HG03575 (cell line): ENCODE measurements at regions not wholly inside any gene's neighbourhood (a gene's known extent, or its start where the extent isn't known, plus 50 kb on each side); places are given as distances from the start of the nearest gene placed in this dataset.

Experiments
- ATAC-seq: cut with Tn5 transposase; IDR thresholded peaks from one replicate; pipeline ENCODE4 v1.9.1; 2021; ENCODE audit not compliant: unreplicated experiment, insufficient number of reproducible peaks, low FRiP score; ENCODE audit errors: extremely low read depth

- no peak for ATAC-seq
These were observed 402.9 kb downstream of the ENC1 start for GRCh38 chr5:74237571-74238145.

DNA sequence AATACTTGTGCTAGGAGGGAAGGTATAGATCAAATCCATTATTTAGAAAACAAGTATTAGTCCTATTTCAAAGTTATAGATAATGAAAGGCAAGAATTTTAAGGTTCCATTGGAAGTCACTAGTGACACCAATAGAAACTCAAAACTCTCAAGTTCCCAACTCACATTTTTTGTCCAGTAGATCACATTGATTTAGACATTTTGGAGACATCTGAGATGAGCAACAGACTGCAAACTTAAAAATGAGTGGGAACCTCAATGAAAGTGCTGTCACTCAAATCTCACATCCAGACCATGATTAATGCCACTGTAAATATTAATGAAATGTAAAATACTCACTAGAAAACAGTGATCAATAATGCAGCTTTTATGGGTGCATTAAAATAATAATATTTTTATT, 405.0 kb downstream of the ENC1 start:
- ATAC-seq, result no peak

- ATAC-seq, result no peak
These were observed 407.0 kb downstream of the ENC1 start for GRCh38 chr5:74233571-74233970.

GRCh38 chr5:74233091-74233490, 407.4 kb downstream of the ENC1 start:
- no peak for ATAC-seq

- no peak for ATAC-seq
These were observed 408.3 kb downstream of the ENC1 start for GRCh38 chr5:74232276-74232675.

DNA sequence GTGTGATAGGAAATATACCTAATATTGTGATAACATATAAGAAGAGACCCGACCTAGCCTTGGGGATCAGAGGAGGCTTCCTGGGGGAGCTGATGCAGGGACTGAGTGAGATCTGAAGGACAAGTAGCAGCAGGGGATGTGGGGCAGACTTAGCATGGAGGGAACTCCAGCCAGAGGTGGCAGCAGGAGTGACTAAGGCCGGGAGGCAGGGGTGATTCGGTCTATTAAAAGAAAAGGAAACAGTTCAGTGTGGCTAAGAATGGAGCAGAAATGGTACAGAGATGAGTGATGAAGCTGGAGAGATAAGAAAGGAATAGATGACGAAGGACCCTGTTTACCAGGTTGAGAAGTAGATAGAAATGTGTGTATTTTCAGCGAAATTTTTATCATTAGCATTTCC, 408.8 kb downstream of the ENC1 start:
- no peak for ATAC-seq

DNA sequence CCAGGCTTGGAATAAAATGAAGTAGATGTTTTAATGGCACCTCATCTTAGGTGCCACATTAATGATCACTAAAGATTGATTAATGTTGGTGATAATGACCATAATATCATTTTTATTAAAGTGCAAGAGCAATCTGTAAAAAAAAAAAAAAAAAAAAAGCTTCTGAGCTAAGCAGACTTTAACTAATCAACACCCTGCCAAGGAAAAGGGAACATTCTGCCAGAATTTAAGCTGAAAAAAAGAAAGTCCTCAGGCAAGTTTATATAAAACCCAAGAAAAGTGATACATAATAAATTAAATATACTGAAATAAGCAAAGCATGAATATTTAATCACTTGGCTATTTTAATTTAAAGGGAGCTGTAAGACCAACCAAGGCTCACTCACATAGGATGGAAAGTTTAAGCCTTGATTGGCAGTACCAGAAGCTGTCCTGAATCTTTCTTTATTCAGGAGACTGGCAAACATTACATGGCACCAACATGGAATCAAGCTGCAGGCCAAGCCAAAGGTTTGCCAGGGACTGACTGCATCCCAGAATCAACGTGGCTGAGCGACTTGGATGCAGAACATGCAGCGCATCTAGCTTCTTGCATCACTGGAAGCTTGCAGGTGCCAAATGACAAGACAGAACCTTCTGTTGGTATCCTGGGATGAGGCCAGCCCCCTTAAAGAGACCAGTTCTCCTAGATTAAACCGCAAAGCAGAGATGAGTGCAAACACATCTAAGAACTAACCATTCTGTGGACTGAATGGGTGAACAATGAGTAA, 413.6 kb downstream of the ENC1 start:
- no peak for ATAC-seq

- no peak for ATAC-seq
These were observed 414.9 kb downstream of the ENC1 start for GRCh38 chr5:74225587-74225986.

GRCh38 chr5:74224331-74224730, 416.2 kb downstream of the ENC1 start:
- no peak for ATAC-seq

- no peak for ATAC-seq
These were observed 417.7 kb downstream of the ENC1 start for GRCh38 chr5:74222806-74223205.

DNA sequence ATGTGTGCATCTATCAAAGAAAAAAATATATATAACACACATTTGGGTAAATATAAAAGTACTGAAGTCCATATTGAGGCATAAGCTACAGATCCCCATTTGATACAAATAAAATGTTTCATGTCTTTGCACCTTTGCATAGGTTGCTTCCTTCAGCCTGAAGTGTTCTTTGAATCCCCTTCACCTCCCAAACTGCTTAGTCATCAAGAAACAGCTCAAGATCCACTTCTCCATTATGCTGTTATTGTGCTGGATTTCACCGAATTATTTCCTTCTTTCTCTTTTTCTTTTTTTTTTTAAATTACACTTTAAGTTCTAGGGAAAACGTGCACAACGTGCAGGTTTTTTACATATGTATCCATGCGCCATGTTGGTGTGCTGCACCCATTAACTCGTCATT, 419.1 kb downstream of the ENC1 start:
- no peak for ATAC-seq

DNA sequence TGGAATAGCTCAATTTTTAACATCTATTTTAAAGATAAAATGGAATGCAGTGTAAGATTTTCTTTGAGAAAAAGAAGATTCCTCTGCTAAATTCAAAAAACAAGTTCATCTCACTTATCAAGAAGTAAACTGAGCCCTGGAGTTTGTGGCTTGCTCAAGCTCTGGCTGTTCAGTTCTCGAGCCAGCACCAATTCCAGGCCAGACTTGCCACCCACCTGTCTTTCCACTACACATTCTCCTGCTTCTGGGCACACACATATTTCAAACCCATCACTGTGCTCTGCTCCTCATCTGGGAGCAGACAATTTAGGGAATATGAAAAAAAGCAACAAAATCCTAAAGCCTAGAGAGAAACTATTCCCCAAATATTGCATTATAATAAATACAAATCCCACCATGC, 424.5 kb downstream of the ENC1 start:
- no peak for ATAC-seq

DNA sequence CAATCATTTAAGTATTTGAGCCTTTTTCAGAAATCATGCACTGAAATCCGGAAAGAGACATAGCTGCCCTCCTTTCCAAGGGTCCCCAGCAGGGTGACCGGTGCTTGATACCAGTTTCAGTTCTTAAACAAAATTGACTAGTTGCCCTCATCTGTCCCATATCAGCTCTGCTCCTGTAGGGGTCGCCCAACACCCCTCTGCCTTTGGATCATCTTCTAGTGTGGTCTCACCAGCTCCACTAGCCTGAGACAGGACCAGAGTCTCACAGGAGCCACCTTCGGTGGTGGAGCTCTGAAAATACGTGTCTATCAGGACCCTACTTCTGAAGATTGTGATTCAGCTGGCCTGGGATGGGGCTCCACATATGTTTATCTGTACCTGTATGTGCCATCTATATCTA, 428.2 kb downstream of the ENC1 start:
- no peak for ATAC-seq

GRCh38 chr5:74209571-74209970, 431.0 kb downstream of the ENC1 start:
- ATAC-seq, result no peak

DNA sequence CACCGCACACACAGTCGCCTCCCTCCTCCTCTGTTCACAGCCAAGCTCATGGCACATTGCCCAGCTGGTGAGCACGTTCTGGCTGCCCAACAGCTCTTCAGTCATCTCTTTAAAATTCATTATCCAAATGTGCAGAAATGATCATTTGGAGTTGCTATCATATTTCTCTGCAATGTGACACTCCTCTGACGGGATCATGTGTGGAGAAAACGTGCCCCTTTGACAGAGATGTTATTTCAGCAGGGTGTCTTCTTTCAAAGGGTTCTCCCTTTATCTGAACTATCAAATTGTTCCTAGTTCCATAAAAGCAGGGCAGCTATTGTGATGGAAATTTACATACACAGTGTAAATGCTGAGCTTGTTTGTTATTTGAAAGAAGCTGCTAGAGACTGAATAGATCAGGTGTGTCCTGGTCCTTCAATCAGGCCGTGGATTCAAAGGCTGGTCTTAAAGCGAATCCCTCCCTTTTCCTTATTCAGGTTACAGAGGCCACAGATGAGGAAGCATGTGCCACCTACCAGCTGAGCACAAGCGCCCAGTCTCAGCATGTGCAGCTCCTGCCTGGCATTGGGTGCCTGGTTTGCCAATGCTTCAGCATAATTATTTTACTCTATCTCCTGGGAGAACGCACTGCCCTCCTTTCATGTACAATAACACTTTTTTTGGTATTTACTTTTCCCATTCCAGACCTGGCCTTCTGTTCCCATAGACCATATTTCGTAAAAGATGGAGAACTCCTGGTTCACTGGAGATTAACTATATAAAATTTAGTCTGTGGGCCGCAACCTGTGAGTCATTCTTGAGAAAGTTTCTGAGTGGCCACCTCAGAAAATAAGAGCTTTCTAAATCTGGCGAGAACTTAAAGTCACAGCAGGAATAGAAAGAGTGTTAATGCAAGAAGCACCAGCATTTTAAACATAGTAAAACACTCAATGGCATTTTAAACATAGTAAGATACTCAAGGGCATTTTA, 433.7 kb downstream of the ENC1 start:
- no peak for ATAC-seq

DNA sequence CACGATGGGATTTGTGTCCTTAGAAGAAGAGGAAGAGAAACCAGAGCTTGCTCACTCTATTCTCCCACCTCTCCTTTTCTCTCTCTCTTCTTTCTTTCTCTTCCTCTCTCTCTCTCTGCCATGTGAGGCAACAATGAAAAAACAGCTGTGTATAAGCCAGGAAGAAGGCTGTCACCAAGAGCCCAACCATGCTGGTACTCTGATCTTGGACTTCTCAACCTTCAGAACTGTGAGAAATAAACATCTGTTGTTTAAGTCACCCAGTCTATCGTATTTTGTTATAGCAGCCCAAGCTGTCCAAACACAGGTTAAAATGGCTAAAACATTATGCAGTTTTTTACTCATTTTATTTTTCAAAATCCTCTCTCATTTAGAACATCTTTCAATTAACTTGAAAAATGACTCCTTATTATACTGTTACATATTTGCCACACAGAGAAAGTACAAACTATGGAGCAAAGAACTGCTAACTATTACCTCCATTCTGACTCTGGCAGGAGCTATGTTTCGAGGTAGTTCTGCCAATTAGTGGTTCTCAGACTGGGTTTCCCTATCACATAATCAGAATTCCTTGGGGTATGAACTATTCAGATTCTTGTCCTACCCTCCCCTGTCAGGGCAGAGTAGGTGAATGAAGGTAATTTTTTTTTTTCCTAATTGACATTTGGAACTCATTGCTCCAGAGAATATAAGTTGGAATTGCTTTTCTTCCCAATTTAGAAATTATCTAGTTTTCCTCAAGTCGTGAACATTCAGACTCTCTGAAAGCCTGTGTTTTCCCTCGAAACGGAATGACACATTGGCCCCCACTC, 434.6 kb downstream of the ENC1 start:
- no peak for ATAC-seq

- ATAC-seq, result peak; percentile 50
These were observed 439.0 kb downstream of the ENC1 start for GRCh38 chr5:74201334-74202081.

DNA sequence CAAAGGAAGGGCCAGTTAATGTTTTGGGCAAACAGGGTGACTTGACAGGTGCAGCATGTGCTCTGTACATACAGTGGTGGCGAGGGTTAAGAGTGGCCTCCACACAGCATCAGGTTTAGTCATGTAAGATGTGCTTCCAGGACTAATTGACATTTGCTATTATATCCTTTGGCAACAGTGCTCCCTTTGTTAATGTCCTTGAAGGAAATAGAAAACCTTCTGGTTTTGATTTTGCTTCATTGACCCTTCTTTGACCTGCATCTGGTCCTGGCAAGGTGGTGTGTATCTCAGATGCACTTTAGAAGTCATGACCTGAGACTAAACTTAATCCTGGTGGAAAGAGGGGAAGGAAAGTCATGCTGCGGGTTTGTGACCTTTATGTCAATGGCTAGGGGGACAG, 440.0 kb downstream of the ENC1 start:
- no peak for ATAC-seq
